ENCODE measurements at regions not wholly inside any gene's neighbourhood (a gene's known extent, or its start where the extent isn't known, plus 50 kb on each side); places are given as distances from the start of the nearest gene placed in this dataset.

- peak overlapping the region; percentile 11 for H3K4me3 Mint-ChIP-seq (ENCODE audit: unreplicated experiment)
Observed at GRCh38 chr2:41990245-41990644, 57.6 kb upstream of the PKDCC start.

GRCh38 chr2:41990688-41991087 is 57.1 kb upstream of the PKDCC start:
- no peaks in the 10 kb centered on the region for H3K36me3 Mint-ChIP-seq (ENCODE audit: unreplicated experiment)
- H3K4me1 Mint-ChIP-seq (ENCODE audit: unreplicated experiment) = peaks cover 43% of the 10 kb centered on the region
- no peak for TF ChIP-seq CTCF (IDR thresholded peaks at IDR 0.05)
- no peaks in the 10 kb centered on the region for H3K27me3 Mint-ChIP-seq (ENCODE audit: unreplicated experiment)
- DNase-seq (ENCODE audit: extremely low spot score, unreplicated experiment) = no peak
- H3K9me3 Mint-ChIP-seq (ENCODE audit: unreplicated experiment) = no peaks in the 10 kb centered on the region
- H3K4me3 Mint-ChIP-seq (ENCODE audit: unreplicated experiment) = peak overlapping the region; percentile 12
- peak overlapping the region; percentile 83 for H3K27ac Mint-ChIP-seq (ENCODE audit: unreplicated experiment)

More at GRCh38 chr2:41990245-41990644, 57.6 kb upstream of the PKDCC start:
- no peak for DNase-seq (ENCODE audit: extremely low spot score, unreplicated experiment)
- H3K4me1 Mint-ChIP-seq (ENCODE audit: unreplicated experiment) = peaks cover 42% of the 10 kb centered on the region
- peak overlapping the region; percentile 83 for H3K27ac Mint-ChIP-seq (ENCODE audit: unreplicated experiment)
- no peaks in the 10 kb centered on the region for H3K9me3 Mint-ChIP-seq (ENCODE audit: unreplicated experiment)
- no peaks in the 10 kb centered on the region for H3K36me3 Mint-ChIP-seq (ENCODE audit: unreplicated experiment)
- no peak for TF ChIP-seq CTCF (IDR thresholded peaks at IDR 0.05)
- H3K27me3 Mint-ChIP-seq (ENCODE audit: unreplicated experiment) = no peaks in the 10 kb centered on the region

- Mint-ChIP-seq H3K27ac (ENCODE audit: unreplicated experiment) (no peak overlapping the region), H3K4me1 (ENCODE audit: unreplicated experiment) (peaks cover 52% of the 10 kb centered on the region), H3K4me3 (ENCODE audit: unreplicated experiment) (no peak overlapping the region), H3K27me3 (ENCODE audit: unreplicated experiment) (no peaks in the 10 kb centered on the region), H3K36me3 (ENCODE audit: unreplicated experiment) (no peaks in the 10 kb centered on the region), H3K9me3 (ENCODE audit: unreplicated experiment) (no peaks in the 10 kb centered on the region)
- TF ChIP-seq CTCF (IDR thresholded peaks at IDR 0.05) = no peak
- no peak for DNase-seq (ENCODE audit: extremely low spot score, unreplicated experiment)
Observed at GRCh38 chr2:41992056-41992642, 55.7 kb upstream of the PKDCC start.

GRCh38 chr2:41992671-41993434 is 55.0 kb upstream of the PKDCC start:
- H3K27ac Mint-ChIP-seq (ENCODE audit: unreplicated experiment) = no peak overlapping the region
- H3K9me3 Mint-ChIP-seq (ENCODE audit: unreplicated experiment) = no peaks in the 10 kb centered on the region
- no peak for DNase-seq (ENCODE audit: extremely low spot score, unreplicated experiment)
- TF ChIP-seq CTCF (IDR thresholded peaks at IDR 0.05) = no peak
- H3K4me1 Mint-ChIP-seq (ENCODE audit: unreplicated experiment) = peaks cover 57% of the 10 kb centered on the region
- no peaks in the 10 kb centered on the region for H3K36me3 Mint-ChIP-seq (ENCODE audit: unreplicated experiment)
- H3K4me3 Mint-ChIP-seq (ENCODE audit: unreplicated experiment) = no peak overlapping the region
- no peaks in the 10 kb centered on the region for H3K27me3 Mint-ChIP-seq (ENCODE audit: unreplicated experiment)

- Mint-ChIP-seq H3K27ac (ENCODE audit: unreplicated experiment) (no peak overlapping the region), H3K27me3 (ENCODE audit: unreplicated experiment) (no peaks in the 10 kb centered on the region), H3K4me1 (ENCODE audit: unreplicated experiment) (peaks cover 62% of the 10 kb centered on the region), H3K36me3 (ENCODE audit: unreplicated experiment) (no peaks in the 10 kb centered on the region), H3K9me3 (ENCODE audit: unreplicated experiment) (no peaks in the 10 kb centered on the region), H3K4me3 (ENCODE audit: unreplicated experiment) (no peak overlapping the region)
- TF ChIP-seq CTCF (IDR thresholded peaks at IDR 0.05) = no peak
- DNase-seq (ENCODE audit: extremely low spot score, unreplicated experiment) = no peak
Observed at GRCh38 chr2:41993435-41993925, 54.3 kb upstream of the PKDCC start.
